HG03520 (cell line): ENCODE measurements at regions not wholly inside any gene's neighbourhood (a gene's known extent, or its start where the extent isn't known, plus 50 kb on each side); places are given as distances from the start of the nearest gene placed in this dataset.
"Not testable (repeated sequence)": the region's sequence is repeated elsewhere in the genome, so short reads cannot be mapped to it uniquely, and the experiment has no call there.

Experiments used
- ATAC-seq: cut with Tn5 transposase; IDR thresholded peaks from one replicate; pipeline ENCODE4 v1.9.1; 2021; ENCODE audit warnings: mild to moderate bottlenecking, moderate library complexity; ENCODE audit not compliant: unreplicated experiment

DNA sequence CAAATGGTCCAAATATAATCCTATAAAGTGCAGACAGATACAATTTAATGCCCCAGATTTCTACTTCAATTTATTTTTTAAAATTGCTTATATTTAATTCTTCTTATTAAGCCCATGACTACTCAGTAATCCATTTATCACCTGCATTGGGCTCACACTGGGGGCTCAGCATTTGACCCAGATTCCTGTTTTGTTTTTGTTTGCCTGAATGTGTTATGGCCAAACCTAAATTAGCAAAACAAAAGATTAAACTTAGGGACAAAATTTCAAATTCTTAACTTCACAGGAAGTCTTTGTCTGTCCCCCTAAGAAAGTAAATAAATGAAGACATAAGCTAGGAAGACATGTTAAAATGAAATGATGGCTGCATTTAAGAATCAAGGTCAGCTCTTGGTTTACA lies 322.3 kb downstream of the RMST start:
- ATAC-seq = no peak

GRCh38 chr12:97790281-97790680 lies 327.7 kb downstream of the RMST start:
- no peak for ATAC-seq

- no peak for ATAC-seq
Measured at GRCh38 chr12:97797473-97797872, 334.9 kb downstream of the RMST start.

DNA sequence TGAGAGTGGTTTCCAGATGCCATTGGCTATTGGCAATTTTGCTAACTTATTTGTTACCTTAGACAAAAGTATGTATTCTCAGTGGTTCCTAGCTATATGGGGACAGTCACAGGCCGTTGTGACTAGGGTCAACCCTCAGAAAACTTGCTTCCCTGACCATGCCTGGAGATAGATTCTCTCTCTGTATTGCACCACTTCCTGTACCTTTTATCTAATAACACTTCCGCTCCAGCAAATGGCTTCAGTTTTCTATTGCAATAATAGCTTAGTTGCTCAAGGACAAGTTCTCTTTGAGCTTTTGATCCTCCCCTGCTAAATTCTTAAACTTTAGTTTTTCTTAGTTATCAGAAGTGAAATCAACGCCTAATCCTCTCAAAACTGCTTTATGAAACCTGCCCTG lies 338.0 kb downstream of the RMST start:
- no peak for ATAC-seq

DNA sequence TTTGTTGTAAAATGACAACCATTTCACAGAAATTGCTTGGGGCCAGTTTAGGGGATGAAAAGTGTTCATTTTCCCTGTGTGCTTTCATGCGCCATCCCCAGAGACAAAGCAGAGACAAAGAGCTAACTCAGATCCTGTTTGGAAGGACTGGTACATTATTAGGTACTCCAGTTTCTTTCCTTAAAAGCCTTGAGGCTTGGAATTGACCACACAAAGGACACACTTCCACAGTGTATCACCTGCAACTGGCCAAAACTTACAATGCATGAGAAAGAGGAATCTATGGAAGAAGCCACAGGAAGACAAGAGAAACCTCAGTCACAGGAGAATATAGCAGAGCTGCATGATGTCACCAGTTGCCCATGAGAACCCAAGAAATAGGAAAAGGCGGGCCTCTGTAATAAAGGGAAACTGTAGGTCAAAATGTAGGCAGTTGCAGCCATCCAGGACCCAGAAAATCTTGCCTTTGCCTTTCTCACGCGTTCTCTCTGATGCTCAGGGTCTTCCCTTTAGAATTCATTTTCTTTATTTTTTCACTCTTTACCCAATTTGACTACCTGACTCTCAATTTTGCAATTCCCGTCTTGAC lies 339.0 kb downstream of the RMST start:
- ATAC-seq = no peak

DNA sequence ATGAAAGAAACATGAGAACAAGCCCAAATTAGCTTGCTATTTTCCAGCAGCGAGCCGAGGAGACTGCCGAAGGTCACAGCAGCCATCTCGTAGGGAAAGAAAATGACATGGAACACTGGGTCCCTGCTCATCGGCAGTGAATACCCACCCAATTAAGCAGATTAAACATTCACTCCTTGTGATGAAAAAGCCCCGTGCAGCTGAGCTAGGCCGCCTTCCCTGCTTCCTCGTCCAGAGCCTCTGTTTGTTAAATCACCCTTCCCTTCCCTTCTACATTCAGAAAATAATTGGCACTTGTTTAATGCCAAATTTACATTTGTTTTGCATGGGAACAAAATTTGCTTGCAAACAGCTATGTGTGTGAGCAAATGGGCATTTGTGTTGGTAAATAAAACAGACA lies 342.5 kb downstream of the RMST start:
- no peak for ATAC-seq

GRCh38 chr12:97813301-97813700 lies 350.7 kb downstream of the RMST start:
- no peak for ATAC-seq

DNA sequence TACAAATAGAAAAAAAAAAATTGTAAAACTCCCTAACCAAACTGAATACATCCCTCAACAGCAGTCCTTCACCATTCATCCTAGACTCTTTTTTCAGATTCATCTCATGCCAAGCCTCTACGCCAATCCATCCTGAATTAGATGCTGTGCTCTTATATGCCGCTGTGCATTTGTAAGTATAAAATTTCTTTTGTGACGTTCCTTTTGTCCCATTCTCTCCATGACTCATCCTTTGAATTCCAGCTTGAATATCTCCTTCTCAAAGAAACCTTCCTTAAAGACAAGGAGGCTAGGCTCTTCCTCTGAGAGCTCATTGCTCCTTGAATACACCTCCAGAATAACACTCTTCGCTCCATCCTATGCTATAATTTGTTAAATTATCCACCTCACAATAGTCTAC lies 359.2 kb downstream of the RMST start:
- no peak for ATAC-seq

GRCh38 chr12:97835541-97835940 lies 372.9 kb downstream of the RMST start:
- ATAC-seq = no peak

DNA sequence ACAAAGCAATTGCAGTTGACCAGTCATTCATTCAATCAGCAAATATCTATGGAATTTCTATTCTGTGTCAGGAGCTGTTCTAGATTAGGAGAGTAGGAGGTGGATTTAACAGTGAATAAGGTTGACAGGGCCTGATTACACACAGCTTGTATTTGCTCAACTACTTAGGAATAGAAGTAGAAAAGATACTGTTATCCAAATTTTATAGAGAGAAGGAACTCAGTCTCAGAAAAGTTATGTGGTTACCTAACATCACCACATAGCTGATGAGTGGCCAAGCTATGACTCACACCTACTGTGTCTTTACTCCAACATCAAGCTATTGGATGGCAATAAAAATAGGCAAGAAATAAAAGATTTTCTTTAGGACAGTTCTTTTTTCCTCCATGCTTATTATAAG lies 374.8 kb downstream of the RMST start:
- ATAC-seq = no peak

DNA sequence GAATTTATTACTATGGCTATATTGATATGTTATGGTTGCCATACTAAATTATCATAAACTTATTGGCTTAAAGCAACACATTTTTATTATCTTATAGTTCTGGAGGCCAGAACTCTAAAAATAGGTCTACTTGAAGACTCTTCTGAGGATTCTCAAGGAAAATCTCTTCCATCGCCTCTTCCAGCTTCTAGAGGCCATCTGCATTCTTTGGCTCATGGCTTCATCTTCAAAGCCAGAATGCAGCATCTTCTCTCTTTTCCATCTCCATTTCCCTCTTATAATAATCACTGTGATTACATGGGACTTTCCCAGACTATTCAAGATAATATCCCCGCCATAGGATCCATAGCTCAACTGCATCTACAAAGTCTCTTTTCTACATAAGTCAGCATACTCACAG lies 385.4 kb downstream of the RMST start:
- no peak for ATAC-seq

DNA sequence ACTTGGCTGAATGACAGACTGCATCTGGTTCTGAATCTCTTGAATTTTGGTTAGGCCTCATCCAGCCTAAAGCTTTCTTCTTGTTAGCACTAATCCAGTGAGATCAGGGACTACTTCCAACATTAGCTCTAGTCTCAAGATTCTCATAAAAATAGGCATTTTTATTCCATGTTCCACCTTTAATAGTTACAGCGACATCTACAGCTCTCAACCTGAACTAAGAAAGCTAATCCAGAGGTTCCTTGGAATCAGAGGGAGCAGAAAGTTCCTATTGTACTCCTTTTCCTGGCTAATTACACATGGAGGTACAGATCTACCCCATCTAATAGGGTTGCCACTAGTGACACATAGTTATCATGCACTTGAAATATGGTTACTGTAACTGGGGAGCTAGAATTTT lies 391.9 kb downstream of the RMST start:
- no peak for ATAC-seq

- ATAC-seq = no peak
Measured at GRCh38 chr12:97862072-97862471, 399.5 kb downstream of the RMST start.

DNA sequence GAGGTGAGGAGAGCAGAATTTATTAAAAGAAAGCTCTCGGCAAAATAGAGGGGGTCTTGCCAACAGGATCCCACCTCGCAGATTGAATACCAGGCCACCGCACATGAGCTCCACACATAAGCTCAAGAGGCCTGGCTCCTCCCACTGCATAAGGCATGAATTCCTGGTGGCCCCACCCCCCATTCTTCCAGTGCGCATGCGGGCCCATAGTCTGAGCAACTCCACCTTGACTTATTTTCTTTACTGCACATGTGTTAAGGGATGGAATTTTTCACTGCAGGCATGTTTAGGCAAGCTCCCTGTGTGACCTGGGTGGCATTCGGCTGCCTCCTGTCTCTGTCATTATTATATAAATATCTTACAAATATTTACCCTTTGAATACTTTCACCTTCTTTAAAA lies 412.5 kb downstream of the RMST start:
- ATAC-seq = no peak

- no peak for ATAC-seq
Measured at GRCh38 chr12:97876780-97877179, 414.2 kb downstream of the RMST start.

- no peak for ATAC-seq
Measured at GRCh38 chr12:97877404-97877803, 414.8 kb downstream of the RMST start.

GRCh38 chr12:97886511-97887176 lies 424.0 kb downstream of the RMST start:
- ATAC-seq = no peak

GRCh38 chr12:97897881-97898280 lies 435.3 kb downstream of the RMST start:
- not testable (repeated sequence) for ATAC-seq

GRCh38 chr12:97899529-97899928 lies 436.9 kb downstream of the RMST start:
- no peak for ATAC-seq

- ATAC-seq = no peak
Measured at GRCh38 chr12:97899956-97900355, 437.4 kb downstream of the RMST start.

DNA sequence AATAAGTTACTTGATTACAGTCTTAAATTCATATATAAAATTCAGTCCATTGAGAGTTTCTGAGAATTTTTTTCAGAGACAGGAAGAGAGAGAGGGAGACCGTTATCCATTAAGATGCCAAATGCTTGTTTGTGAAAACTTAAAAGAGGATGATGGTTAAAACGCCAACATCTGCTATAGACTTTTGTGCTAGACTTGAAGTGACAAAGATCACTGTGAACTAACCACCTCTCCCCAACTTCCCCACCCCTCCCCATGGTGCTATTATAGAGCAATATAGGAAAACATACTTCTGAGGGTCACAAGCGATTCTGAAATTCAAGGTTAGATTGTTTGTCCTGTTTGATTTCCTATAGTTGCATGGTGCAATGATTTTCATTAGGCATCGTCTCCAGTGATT lies 440.8 kb downstream of the RMST start:
- no peak for ATAC-seq

DNA sequence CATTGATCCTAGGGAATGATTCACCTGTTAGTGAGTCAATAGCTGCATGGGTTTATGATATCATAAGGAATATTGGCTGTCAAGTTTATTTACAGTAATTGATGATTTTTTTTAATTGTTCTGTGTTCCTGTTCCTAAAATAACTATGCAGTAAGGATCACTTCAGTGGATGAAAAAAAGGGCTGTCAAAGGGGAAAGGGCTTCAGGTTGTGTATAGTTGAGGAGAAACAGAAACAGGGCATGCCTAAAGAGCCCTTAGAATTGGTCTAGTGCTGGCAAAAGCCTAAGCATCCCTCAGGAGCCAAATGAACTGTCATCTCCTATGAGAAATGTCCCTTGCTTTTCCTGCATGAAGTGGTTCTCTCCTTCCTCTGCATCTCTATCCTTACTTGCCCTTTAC lies 444.9 kb downstream of the RMST start:
- ATAC-seq = no peak

GRCh38 chr12:97910559-97910958 lies 448.0 kb downstream of the RMST start:
- no peak for ATAC-seq
